Smooth muscle cell (in vitro differentiated cells): ENCODE measurements at regions not wholly inside any gene's neighbourhood (a gene's known extent, or its start where the extent isn't known, plus 50 kb on each side); places are given as distances from the start of the nearest gene placed in this dataset.

ENCODE experiments used
- DNase-seq: peaks from one replicate; lab custom pipeline; 2025; ENCODE audit not compliant: unreplicated experiment; lab: John Stamatoyannopoulos, UW
- H2AFZ ChIP-seq: fragments of 200-600 bp; sonication (generic); 2 replicates; pipeline ENCODE4 v1.6.0; 2016; ENCODE audit warnings: antibody characterized with exemption, low read depth, mild to moderate bottlenecking
- H3F3A ChIP-seq: fragments of 200-600 bp; sonication (generic); 2 replicates; pipeline ENCODE4 v1.6.0; 2017; ENCODE audit warnings: antibody characterized with exemption, low read depth
- H3K27ac ChIP-seq: fragments of 200-600 bp; sonication (generic); 2 replicates; pipeline ENCODE4 v1.5.1; 2016; ENCODE audit warnings: low read depth, mild to moderate bottlenecking
- H3K27me3 ChIP-seq: fragments of 200-600 bp; sonication (generic); 2 replicates; pipeline ENCODE4 v1.6.1; 2016; ENCODE audit warnings: low read depth, mild to moderate bottlenecking
- H3K36me3 ChIP-seq: fragments of 200-600 bp; sonication (generic); 2 replicates; pipeline ENCODE4 v1.5.1; 2016; ENCODE audit warnings: low read depth
- H3K4me1 ChIP-seq: fragments of 200-600 bp; sonication (generic); 2 replicates; pipeline ENCODE4 v1.5.1; 2016; ENCODE audit warnings: low read depth
- H3K4me2 ChIP-seq: fragments of 200-600 bp; sonication (generic); 2 replicates; pipeline ENCODE4 v1.6.0; 2016; ENCODE audit warnings: mild to moderate bottlenecking
- H3K4me3 ChIP-seq: fragments of 200-600 bp; sonication (generic); 2 replicates; pipeline ENCODE4 v1.5.1; 2016; ENCODE audit warnings: mild to moderate bottlenecking
- H3K79me2 ChIP-seq: fragments of 200-600 bp; sonication (generic); 2 replicates; pipeline ENCODE4 v1.6.0; 2016; ENCODE audit warnings: low read depth, mild to moderate bottlenecking
- H3K9ac ChIP-seq: fragments of 200-600 bp; sonication (generic); 2 replicates; pipeline ENCODE4 v1.6.0; 2016; ENCODE audit warnings: low read depth
- H3K9me3 ChIP-seq: fragments of 200-600 bp; sonication (generic); replicated peaks from 2 replicates; pipeline ENCODE4 v1.5.1; 2016; ENCODE audit warnings: low read depth
- H4K20me1 ChIP-seq: fragments of 200-600 bp; sonication (generic); 2 replicates; pipeline ENCODE4 v1.6.0; 2016; ENCODE audit warnings: low read depth
- CTCF ChIP-seq: fragments of 200-600 bp; sonication (generic); IDR thresholded peaks from 2 replicates; pipeline ENCODE4 v1.5.1; 2017; ENCODE audit warnings: borderline replicate concordance, mild to moderate bottlenecking, antibody characterized with exemption; ENCODE audit not compliant: insufficient read depth, poor library complexity, severe bottlenecking
- WGBS: methylation state at CpG from one replicate; pipeline ENCODE4 v1.1.7; 2016; ENCODE audit warnings: low lambda C conversion rate; 5-methylcytosine and 5-hydroxymethylcytosine counted together

GRCh38 chr1:209432443-209432825 is 151.1 kb upstream of the CAMK1G start:
- Histone ChIP-seq H3K79me2 (no peaks in the 10 kb centered on the region), H3K27ac (peak overlapping the region; percentile 42), H3K36me3 (no peaks in the 10 kb centered on the region), H4K20me1 (no peaks in the 10 kb centered on the region), H3K4me1 (peaks cover 34% of the 10 kb centered on the region), H3K4me2 (peak overlapping the region; percentile 39), H3K27me3 (no peaks in the 10 kb centered on the region), H3F3A (peaks cover 4% of the 10 kb centered on the region), H3K4me3 (no peak overlapping the region), H3K9ac (no peak overlapping the region), H3K9me3 (no peaks in the 10 kb centered on the region), H2AFZ (no peak overlapping the region)
- no peak for DNase-seq
- no peak for TF ChIP-seq CTCF
- 78% methylated on average over 4 of the region's 4 CpGs for WGBS

- H3K4me2 ChIP-seq: peak overlapping the region; percentile 35
Observed at GRCh38 chr1:209433649-209434031, 149.9 kb upstream of the CAMK1G start.

GRCh38 chr1:209434066-209434465 is 149.4 kb upstream of the CAMK1G start:
- DNase-seq: no peak
- H2AFZ ChIP-seq: no peak overlapping the region

More at GRCh38 chr1:209433649-209434031, 149.9 kb upstream of the CAMK1G start:
- TF ChIP-seq CTCF: no peak
- Histone ChIP-seq H4K20me1 (no peaks in the 10 kb centered on the region), H3K9me3 (no peaks in the 10 kb centered on the region), H3K27ac (peak overlapping the region; percentile 42), H3K79me2 (no peaks in the 10 kb centered on the region), H3F3A (peaks cover 4% of the 10 kb centered on the region), H2AFZ (no peak overlapping the region), H3K36me3 (no peaks in the 10 kb centered on the region), H3K4me3 (no peak overlapping the region), H3K27me3 (no peaks in the 10 kb centered on the region), H3K9ac (no peak overlapping the region), H3K4me1 (peaks cover 25% of the 10 kb centered on the region)
- WGBS: 37% methylated on average over 3 of the region's 3 CpGs
- no peak for DNase-seq

More at GRCh38 chr1:209434066-209434465, 149.4 kb upstream of the CAMK1G start:
- Histone ChIP-seq H3K27me3 (no peaks in the 10 kb centered on the region), H3K36me3 (no peaks in the 10 kb centered on the region), H3K4me3 (no peak overlapping the region), H3K9ac (no peak overlapping the region), H3K4me1 (peaks cover 25% of the 10 kb centered on the region), H3K27ac (peak overlapping the region; percentile 42), H3F3A (peaks cover 4% of the 10 kb centered on the region), H3K4me2 (no peak overlapping the region), H4K20me1 (no peaks in the 10 kb centered on the region), H3K9me3 (no peaks in the 10 kb centered on the region), H3K79me2 (no peaks in the 10 kb centered on the region)
- TF ChIP-seq CTCF: no peak
- 74% methylated on average over 1 of the region's 1 CpG for WGBS
